NCI-H1694 treated with DMSO at 0.1 percent for 48 hours (cell line): ENCODE measurements at regions not wholly inside any gene's neighbourhood (a gene's known extent, or its start where the extent isn't known, plus 50 kb on each side); places are given as distances from the start of the nearest gene placed in this dataset.

Experiments used
- DNase-seq: peaks from one replicate; lab custom pipeline; 2025; lab: John Stamatoyannopoulos, UW

DNA sequence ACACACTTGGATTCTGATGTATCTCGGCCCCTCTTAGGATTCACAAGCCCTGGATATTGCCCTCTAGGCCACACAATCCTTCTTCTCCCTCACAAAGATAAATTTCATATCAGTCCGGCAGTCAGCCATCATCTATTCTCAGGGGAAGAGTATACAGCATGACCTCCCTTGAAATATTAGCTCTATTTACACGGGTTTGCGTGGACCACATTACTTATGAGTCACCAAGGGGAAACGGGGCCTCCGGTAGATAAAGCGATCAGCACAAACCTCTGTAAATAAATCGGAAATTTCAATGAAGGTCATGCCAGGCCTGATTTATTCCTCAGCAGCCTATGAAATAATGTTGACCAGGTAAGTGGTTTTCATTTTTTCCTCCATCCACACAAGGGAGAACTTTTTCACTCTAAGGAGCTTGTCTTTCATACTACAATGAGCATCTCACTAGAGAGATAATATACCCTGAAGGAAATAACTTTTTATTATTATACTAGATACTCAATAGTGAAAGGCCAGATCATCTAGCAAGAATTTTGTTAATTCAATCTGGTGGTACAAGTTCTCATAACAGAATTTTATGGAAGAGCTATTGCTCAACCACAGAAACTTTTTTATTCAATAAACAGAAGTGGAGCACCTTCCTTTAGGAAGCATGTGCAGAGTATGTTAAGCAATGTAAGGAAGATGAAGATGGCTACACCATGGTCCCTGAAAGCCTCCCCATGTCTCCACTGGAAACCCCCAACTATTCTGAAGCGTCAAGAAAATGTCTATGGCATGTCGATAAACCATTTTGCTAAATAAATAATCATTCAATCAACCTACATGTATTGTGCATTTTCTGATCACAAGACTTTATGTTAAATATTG lies 125.2 kb upstream of the PIK3C3 start:
- no peak for DNase-seq

- no peak for DNase-seq
Observed at GRCh38 chr18:41828137-41828536, 126.9 kb upstream of the PIK3C3 start.

- no peak for DNase-seq
Observed at GRCh38 chr18:41820784-41821183, 134.2 kb upstream of the PIK3C3 start.

DNA sequence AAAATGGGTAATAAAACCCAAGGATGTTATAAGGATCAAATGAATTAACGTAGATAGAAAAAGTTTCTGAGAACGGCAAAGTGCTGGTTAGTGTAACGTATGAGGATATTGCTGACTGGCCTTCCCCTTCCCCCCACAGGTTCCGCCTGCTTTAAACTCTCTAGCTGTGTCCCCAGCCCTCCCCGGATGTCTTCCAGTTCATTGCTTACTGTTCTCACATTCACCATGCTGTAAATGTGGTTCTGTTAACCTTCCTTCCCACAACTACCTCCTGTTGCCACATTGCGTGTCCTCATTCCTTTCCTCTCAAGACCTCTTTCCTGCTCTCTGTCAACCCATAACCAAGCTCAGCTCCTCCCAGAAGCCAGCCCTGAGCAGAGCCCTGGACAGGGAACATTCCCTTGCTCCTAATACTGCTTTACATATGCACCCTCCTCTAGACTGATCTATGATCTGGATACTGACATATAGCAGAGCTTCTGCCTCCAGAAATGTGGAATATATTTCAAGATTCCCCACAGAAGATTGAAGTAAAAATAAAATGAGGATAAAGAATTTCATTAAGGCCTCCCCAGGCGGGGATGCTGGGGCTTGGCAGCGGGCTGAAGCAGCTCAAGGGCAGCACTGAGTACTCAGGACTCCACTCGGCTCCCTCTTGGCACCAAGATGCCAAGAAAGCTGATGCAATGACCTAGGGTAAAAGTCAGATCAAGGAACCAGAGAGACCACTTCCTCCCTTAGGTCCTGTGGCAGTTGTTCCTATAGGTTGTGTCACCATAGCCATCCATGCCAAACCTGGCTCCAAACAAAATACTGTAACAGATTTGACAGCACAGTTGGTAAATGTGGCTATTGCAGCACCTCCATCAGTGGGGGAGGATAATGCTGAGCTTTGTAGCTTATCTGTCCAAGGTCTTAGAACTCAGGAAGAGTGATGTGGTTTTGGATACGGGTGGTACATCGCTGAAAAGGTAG lies 136.4 kb upstream of the PIK3C3 start:
- no peak for DNase-seq

- DNase-seq: no peak
Observed at GRCh38 chr18:41814651-41815050, 140.4 kb upstream of the PIK3C3 start.

GRCh38 chr18:41809652-41810051 lies 145.4 kb upstream of the PIK3C3 start:
- DNase-seq: no peak

DNA sequence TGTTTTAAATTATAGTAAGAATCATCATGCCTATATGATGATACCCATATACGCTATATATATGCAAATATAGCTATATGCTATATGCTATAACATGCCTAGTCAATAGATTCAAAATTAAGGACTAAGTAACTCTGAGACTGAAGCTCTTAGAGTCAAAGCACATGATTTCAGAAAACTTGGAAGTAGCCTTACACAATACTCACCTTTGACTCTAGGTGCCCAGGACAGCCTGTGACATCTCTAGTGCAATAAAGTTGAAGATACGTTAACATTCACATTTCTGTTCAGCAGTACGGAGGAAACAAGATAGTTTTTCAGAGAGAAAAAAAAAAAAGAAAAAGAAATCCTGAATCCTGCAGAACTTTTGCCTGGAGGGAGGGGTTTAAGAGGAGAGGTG lies 149.7 kb upstream of the PIK3C3 start:
- no peak for DNase-seq

DNA sequence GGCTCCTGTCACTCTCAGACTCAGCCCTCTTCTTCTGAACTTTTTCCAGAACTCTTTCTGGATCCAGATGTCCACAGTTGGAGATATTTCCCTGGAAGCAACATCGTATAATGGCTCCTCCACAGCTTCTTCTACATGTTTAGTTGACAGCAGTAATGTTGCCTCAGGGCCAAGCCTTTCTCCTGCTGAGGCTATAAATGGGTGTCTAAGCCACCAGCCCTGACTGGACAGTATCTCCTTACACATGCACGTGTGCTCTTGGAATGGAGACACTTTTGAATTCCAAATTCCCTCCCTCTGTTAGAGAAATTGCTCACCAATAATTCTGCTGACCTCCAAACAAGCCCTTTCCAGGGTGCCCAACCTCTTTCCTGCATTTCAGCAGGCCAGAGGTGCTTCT lies 156.2 kb upstream of the PIK3C3 start:
- no peak for DNase-seq

DNA sequence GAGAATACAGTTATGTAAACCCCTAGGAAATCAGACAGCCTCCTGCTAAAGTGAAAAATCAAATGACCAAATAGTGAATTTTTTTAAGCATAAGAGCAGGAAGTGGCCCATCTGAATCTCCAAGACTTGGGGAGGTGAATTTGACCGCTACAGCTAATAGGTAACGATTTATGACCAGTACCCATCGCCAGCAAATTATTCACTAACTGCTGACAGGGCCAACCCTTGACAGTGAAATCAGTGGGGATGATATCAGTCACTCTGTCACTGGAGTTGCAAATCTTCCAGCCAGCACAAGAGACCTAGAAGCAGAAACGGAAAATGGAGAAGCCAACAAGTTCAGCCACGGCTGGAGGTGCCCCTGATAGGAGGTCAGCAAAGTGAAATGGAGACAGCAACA lies 164.3 kb upstream of the PIK3C3 start:
- DNase-seq: no peak

DNA sequence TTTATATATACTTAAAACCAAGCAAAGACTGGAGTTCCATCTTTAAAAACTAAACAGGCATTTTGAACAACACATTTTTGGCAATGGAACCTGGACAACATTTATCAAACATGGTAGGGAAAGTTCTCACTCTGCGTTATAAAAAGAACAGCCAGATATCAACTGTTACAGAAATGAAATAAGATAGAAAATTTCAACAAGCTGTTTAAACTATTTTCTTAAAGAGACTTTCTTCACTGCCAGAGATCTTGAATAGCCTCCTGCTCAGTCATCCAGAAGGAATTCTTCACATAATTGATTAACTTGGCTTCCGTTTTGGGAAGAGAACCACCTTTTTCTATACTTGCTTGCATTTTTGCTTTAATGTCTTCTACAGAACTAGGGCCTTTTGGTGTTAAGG lies 166.0 kb upstream of the PIK3C3 start:
- DNase-seq: no peak

DNA sequence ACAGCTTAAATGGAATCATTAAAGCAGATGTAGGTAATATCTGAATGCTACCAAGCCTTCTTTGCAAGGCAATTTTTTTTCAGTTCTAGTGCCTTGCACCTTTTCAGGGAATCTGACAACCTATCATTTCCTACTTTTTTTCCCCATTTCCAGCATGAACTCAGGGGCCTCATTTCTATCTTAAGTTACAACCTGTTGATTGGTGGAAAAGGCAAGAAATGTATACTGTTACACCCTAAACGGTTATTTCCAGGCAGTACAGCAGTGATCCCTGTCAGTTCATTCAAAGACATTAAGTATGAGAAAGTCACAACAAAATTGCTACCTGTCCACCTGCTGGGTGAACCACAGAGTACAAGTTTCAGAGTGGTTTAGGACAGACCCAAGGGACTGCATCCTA lies 171.2 kb upstream of the PIK3C3 start:
- DNase-seq: no peak

DNA sequence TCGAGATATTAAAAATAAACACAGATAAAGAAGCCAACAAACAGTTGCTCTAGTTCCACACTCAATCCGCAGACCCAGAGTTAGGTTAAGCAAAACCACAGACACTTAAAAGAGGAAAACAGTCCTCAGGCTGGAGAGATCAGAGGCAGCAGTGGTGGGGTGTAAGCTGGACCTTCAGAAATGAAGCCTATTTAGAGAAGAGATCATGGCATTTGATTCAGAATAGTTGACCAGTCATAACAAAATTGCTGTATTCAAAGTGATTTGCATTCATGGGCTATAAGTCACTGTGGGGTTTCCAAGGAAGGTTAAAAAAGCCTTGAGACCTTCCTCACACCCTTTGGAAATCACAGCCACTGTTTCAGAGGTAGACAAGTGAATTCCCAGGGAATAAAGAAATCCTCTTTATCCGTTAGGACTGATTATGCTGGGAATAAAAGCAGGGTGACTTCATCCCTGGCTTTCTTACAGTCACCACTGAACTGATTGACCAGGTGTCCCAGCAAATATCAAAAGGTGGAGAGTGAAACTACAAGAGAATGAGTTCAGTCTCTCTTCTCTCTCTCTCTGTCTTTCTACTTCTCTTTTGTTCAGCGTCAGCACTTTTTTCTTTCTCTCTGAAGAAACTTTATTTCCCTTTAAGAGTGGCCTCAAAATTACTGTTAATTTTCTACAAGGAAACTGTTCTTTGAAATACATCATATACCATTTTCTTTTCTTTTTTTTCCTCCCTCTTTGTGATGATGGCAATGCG lies 171.8 kb upstream of the PIK3C3 start:
- DNase-seq: no peak

DNA sequence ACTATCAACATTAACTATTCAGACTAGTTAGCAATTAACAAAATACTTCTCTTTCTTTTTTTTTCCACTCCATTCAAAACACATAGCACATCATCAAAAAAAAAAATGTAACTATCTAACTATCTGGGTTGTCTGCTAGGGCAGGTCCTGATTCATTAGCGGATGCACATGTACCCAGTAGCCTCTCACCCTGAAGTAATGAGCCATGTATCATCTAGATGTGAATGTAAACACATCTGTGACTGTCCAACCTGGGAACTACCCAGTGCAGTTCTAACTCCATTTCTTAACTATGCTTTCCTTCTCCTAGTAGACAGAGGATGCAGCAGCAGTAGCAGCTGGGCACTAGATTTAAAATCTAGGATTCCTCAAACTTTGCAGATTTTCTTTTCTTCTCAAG lies 183.1 kb upstream of the PIK3C3 start:
- peak; percentile 41 for DNase-seq

GRCh38 chr18:41769265-41769664 lies 185.8 kb upstream of the PIK3C3 start:
- DNase-seq: no peak

DNA sequence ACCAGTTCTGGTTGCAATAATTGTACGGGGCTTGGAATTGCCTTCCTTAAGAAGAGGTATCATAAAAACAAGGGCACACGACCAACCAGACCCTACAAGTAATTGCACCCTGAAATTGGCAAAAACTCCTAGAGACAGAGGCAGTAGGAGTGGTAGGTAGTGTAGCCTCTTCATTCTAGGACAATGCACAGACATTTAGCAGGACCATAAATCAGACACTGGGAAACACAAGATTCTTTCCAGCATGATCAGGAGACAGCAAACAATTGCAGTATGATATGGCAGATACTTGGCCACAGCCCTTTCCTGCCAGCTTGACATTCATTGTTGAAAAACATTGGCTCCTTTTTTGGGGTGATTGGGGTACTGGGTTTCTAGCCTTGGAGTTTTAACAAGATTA lies 186.6 kb upstream of the PIK3C3 start:
- DNase-seq: no peak

- no peak for DNase-seq
Observed at GRCh38 chr18:41767960-41768359, 187.1 kb upstream of the PIK3C3 start.

- no peak for DNase-seq
Observed at GRCh38 chr18:41765460-41765859, 189.6 kb upstream of the PIK3C3 start.

DNA sequence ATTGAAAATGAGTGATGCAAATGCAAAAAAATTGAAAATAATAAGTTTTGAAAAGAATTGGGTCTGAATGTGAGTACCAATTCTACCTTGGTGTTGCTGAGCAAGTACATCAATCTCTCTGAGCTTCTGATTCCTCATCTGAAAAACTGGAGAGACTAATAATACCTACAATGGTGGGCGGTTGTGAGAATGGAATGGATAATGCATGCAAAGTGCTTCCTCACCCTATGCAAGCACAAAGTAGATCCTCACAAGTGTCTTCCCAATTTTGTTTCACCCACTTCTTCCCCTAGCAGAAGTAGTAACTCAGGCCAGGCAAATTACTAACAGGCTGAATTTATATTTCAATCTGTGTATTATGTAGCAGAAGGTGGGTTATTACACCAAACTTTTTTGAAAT lies 191.7 kb upstream of the PIK3C3 start:
- DNase-seq: no peak

DNA sequence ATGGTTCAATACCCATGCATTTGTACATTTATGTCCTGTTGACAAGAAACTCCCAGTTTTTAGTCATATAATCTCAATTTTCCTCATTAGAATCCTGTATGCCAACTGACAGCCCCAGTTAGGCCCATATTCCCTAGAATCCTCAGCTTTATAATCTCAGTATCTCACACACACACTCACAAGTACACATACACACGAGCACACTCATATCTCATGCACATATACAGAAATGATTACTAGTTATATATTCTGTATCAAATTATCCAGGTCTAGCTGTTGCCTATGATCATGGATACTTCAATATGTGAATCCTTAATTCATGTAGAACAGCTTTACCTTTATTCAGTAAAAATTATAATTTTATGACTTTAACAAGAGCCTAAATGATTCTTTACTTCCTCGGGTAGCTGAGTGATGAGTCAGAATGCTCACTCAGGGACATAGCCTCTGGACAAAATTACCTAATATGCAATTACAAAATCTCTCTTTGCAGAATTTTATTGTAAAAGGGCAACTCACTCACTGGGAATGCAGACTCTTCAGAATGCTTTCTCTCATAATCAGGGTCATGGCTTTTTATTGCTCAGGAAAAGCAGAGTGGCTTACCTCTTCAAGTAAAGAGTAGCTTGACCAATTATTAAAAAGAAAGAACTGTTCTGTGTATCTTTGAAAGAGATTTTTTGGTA lies 193.6 kb upstream of the PIK3C3 start:
- DNase-seq: no peak

GRCh38 chr18:41758534-41758933 lies 196.5 kb upstream of the PIK3C3 start:
- DNase-seq: no peak

DNA sequence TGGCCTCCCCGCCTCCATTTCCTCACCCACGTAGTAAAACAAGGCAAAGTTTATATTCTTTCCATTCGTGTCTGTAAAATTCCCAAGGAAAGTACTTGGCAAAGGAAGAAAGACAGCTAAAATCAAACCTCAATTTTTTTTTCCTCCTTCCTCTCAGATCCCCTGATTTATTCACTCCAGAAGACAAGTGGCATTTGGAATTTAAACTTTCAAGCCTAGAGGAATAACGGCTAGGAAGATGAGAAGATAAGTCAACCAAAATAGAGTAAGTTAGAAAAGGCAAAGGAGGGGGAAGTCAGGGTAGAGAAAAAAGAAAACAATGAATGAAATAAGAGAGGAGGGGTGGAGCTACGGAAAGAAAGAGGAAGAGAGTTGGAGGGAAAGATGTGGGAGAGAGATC lies 198.9 kb upstream of the PIK3C3 start:
- DNase-seq: no peak

DNA sequence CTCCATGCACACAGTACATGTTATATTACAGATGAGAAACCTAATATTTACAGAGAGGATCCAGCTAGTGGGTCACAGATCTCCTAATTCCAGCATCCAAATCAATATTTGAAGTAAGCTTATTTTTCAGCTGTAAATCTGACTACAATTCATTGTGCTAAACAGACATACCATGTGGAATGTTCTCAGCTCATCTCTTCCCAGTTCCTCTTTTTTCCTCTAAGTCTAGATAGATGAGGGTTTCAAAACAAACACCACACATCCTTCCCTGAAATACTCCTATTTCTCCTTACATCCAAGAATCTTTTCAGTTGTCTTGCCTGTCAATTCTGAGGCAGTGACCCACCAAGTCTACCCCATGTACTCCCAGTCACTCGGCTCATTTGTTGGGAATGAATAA lies 200.7 kb upstream of the PIK3C3 start:
- DNase-seq: no peak
